GM12878 (cell line): ENCODE measurements at regions not wholly inside any gene's neighbourhood (a gene's known extent, or its start where the extent isn't known, plus 50 kb on each side); places are given as distances from the start of the nearest gene placed in this dataset.

ENCODE experiments used
- ATAC-seq: fragments of 200-7000 bp; cut with Tn5 transposase; 3 replicates; pipeline ENCODE4 v1.9.1; 2020; ENCODE audit warnings: mild to moderate bottlenecking, moderate library complexity
- BruUV-seq: library from RNA; stranded (reverse); fragments of 400-500 nt; replicated peaks from 2 replicates; lab custom pipeline; 2021; lab: Mats Ljungman, UMichigan
- CTCF ChIA-PET: fragments of 300-600 bp; sonication (Branson Sonifier 250); formaldehyde crosslinking; extraction: SDS; loops from one replicate; lab custom pipeline; 2021; ENCODE audit warnings: inconsistent platforms; lab: Yijun Ruan, JAX
- POLR2A ChIA-PET: fragments of 350-600 bp; formaldehyde crosslinking; extraction: SDS; loops from one replicate; lab custom pipeline; 2021; ENCODE audit warnings: inconsistent platforms; lab: Charles Lee
- RAD21 ChIA-PET: fragments of 300-600 bp; sonication (Branson Sonifier 250); formaldehyde crosslinking; loops from one replicate; lab custom pipeline; 2023; ENCODE audit warnings: antibody characterized with exemption; ENCODE audit not compliant: unreplicated experiment; lab: Charles Lee
- SMC1A ChIA-PET: fragments of 300-600 bp; sonication (Branson Sonifier 250); formaldehyde crosslinking; loops from one replicate; lab custom pipeline; 2023; ENCODE audit not compliant: unreplicated experiment, uncharacterized antibody; lab: Charles Lee
- DNase-seq: peaks from one replicate; pipeline ENCODE4 v3.0.0-alpha.2; 2011; ENCODE audit warnings: low read depth, low spot score
- FAIRE-seq: peaks from 3 replicates; lab custom pipeline; 2011; peaks lifted over from hg19 to GRCh38; lab: Jason Lieb, UNC
- H2AFZ ChIP-seq: 2 replicates; pipeline ENCODE4 v1.6.0; 2011; ENCODE audit warnings: low read depth, low read length, control low read depth; ENCODE audit not compliant: control insufficient read depth
- H3K27ac ChIP-seq: 2 replicates; pipeline ENCODE4 v1.5.1; 2011; ENCODE audit warnings: control low read depth; ENCODE audit not compliant: control insufficient read depth, insufficient read depth
- H3K27me3 ChIP-seq, 2 experiments: replicated peaks in 1 of 2; 2 replicates each; pipeline versions ENCODE4 v1.6.0 to v1.6.1; 2011; ENCODE audit warnings: low read length in 1 of 2; ENCODE audit not compliant: control insufficient read depth in 2 of 2, insufficient read depth in 2 of 2
- H3K36me3 ChIP-seq, 2 experiments: 2 replicates each; pipeline ENCODE4 v1.5.1; 2011; ENCODE audit warnings: low read length in 1 of 2; ENCODE audit not compliant: control insufficient read depth in 2 of 2, insufficient read depth in 2 of 2
- H3K4me1 ChIP-seq: 2 replicates; pipeline ENCODE4 v1.6.1; 2011; ENCODE audit warnings: mild to moderate bottlenecking, low read length, moderate library complexity, mixed read lengths; ENCODE audit not compliant: control insufficient read depth, insufficient read depth
- H3K4me2 ChIP-seq: 2 replicates; pipeline ENCODE4 v1.6.0; 2011; ENCODE audit warnings: control low read depth; ENCODE audit not compliant: control insufficient read depth, insufficient read depth
- H3K4me3 ChIP-seq: fragments of 200-600 bp; sonication (generic); 2 replicates; pipeline ENCODE4 v1.5.1; 2016
- H3K79me2 ChIP-seq: 2 replicates; pipeline ENCODE4 v1.6.0; 2011; ENCODE audit warnings: low read length; ENCODE audit not compliant: control insufficient read depth, insufficient read depth
- H3K9ac ChIP-seq: 2 replicates; pipeline ENCODE4 v1.8.0; 2011; ENCODE audit warnings: low read length, control low read depth, mixed read lengths; ENCODE audit not compliant: control insufficient read depth, insufficient read depth
- H3K9me3 ChIP-seq: replicated peaks from 3 replicates; pipeline ENCODE4 v1.5.1; 2011; ENCODE audit warnings: mild to moderate bottlenecking, low read length; ENCODE audit not compliant: control insufficient read depth, insufficient read depth
- H4K20me1 ChIP-seq: 2 replicates; pipeline ENCODE4 v1.6.0; 2011; ENCODE audit not compliant: control insufficient read depth, insufficient read depth
- BRCA1 ChIP-seq: IDR thresholded peaks from 2 replicates; pipeline ENCODE4 v1.6.1; 2011; ENCODE audit warnings: low read depth, low read length, improper control_type of control experiment
- E2F8 ChIP-seq: fragments of 450-650 bp; IDR thresholded peaks from 2 replicates; pipeline ENCODE4 v1.6.1; 2018; ENCODE audit warnings: mild to moderate bottlenecking, low read depth, moderate library complexity; ENCODE audit not compliant: partially characterized antibody
- ETV6 ChIP-seq, 2 experiments: fragments of 450-650 bp in 1 of 2; IDR thresholded peaks in 1 of 2; conservative IDR thresholded peaks in 1 of 2; 2 replicates each; pipeline ENCODE4 v1.6.1; 2014; ENCODE audit warnings: antibody characterized with exemption in 1 of 2, borderline replicate concordance in 1 of 2, low read depth in 1 of 2, mild to moderate bottlenecking in 1 of 2, moderate library complexity in 1 of 2
- IRF4 ChIP-seq: IDR thresholded peaks from 2 replicates; pipeline ENCODE4 v1.6.1; 2011; ENCODE audit warnings: low read depth, low read length
- LARP7 ChIP-seq: fragments of 450-650 bp; IDR thresholded peaks from 2 replicates; pipeline ENCODE4 v1.6.1; 2017; ENCODE audit warnings: mild to moderate bottlenecking
- NFXL1 ChIP-seq: fragments of 450-650 bp; IDR thresholded peaks from 2 replicates; pipeline ENCODE4 v1.6.1; 2017; ENCODE audit warnings: antibody characterized with exemption, mild to moderate bottlenecking, borderline replicate concordance
- NR2C1 ChIP-seq: fragments of 450-650 bp; IDR thresholded peaks from 2 replicates; pipeline ENCODE4 v1.6.1; 2017; ENCODE audit warnings: antibody characterized with exemption, mild to moderate bottlenecking, moderate library complexity
- RBBP5 ChIP-seq: fragments of 200-600 bp; sonication (generic); conservative IDR thresholded peaks from 2 replicates; pipeline ENCODE4 v1.6.1; 2016
- RCOR1 ChIP-seq: conservative IDR thresholded peaks from 2 replicates; pipeline ENCODE4 v1.6.1; 2012; ENCODE audit warnings: low read depth, low read length, improper control_type of control experiment
- STAT3 ChIP-seq: IDR thresholded peaks from 2 replicates; pipeline ENCODE4 v1.6.1; 2011; ENCODE audit warnings: low read depth, low read length, improper control_type of control experiment
- SUZ12 ChIP-seq: fragments of 200-600 bp; sonication (generic); IDR thresholded peaks from one replicate; pipeline ENCODE4 v1.6.1; 2018; ENCODE audit warnings: antibody characterized with exemption, mild to moderate bottlenecking; ENCODE audit not compliant: unreplicated experiment
- TARDBP ChIP-seq: IDR thresholded peaks from 2 replicates; pipeline ENCODE4 v1.6.1; 2016; ENCODE audit warnings: borderline replicate concordance
- USF1 ChIP-seq: IDR thresholded peaks from 2 replicates; pipeline ENCODE4 v1.6.1; 2011; ENCODE audit warnings: borderline replicate concordance, low read depth, mild to moderate bottlenecking, moderate library complexity, mixed read lengths, low read length; ENCODE audit not compliant: insufficient read depth; ENCODE audit errors: extremely low read length
- USF2 ChIP-seq: IDR thresholded peaks from 2 replicates; pipeline ENCODE4 v1.6.1; 2011; ENCODE audit warnings: low read depth, low read length, improper control_type of control experiment, borderline replicate concordance
- ZNF274 ChIP-seq: IDR thresholded peaks from one replicate; pipeline ENCODE4 v1.8.0; 2011; ENCODE audit not compliant: insufficient read length, insufficient read depth
- WGBS: methylation state at CpG from one replicate; pipeline ENCODE4 v1.1.6; 2016; ENCODE audit warnings: low lambda C conversion rate; ENCODE audit not compliant: insufficient replicate concordance, insufficient coverage; ENCODE audit errors: missing lambda C conversion rate; 5-methylcytosine and 5-hydroxymethylcytosine counted together
- in situ Hi-C: fragments of 300-500 bp; cut with MboI; formaldehyde crosslinking; loops from 9 replicates; pipeline ENCODE4 v1.14.3; 2018; ENCODE audit warnings: mixed read lengths
- intact Hi-C: fragments of 100-400 bp; cut with micrococcal nuclease; formaldehyde crosslinking; loops from one replicate; pipeline ENCODE4 v1.14.2; 2022; ENCODE audit not compliant: unreplicated experiment

GRCh38 chr1:209316929-209317328 lies 266.6 kb upstream of the CAMK1G start (continued):
- TF ChIP-seq ETV6 (conservative IDR thresholded peaks at IDR 0.05 in 1 of 2, IDR thresholded peaks at IDR 0.05 in 1 of 2; ENCODE audit: borderline replicate concordance in 1 of 2, low read depth in 1 of 2) (no peak), IRF4 (no peak), RBBP5 (no peak), USF1 (no peak), ZNF274 (no peak), STAT3 (no peak), USF2 (no peak), NR2C1 (no peak)
- TF ChIP-seq, all 136 proteins: peak for 0

- 4% methylated on average over 7 of the region's 7 CpGs for WGBS
- Histone ChIP-seq H3K9ac (no peak overlapping the region), H3K27ac (no peak overlapping the region), H3K36me3 (no peaks in the 10 kb centered on the region), H2AFZ (no peak overlapping the region), H3K9me3 (no peaks in the 10 kb centered on the region), H3K4me1 (no peaks in the 10 kb centered on the region), H3K4me3 (no peak overlapping the region), H3K27me3 (no peaks in the 10 kb centered on the region), H3K79me2 (no peaks in the 10 kb centered on the region), H3K4me2 (no peak overlapping the region), H4K20me1 (no peaks in the 10 kb centered on the region)
- no TSS peak for BruUV-seq
- CTCF ChIA-PET: no interaction called here
- ATAC-seq: no peak
- in situ Hi-C loops (no loop called here), intact Hi-C loops (no loop called here)
- DNase-seq: no peak
- FAIRE-seq: no peak
- SMC1A ChIA-PET: interaction anchor here (0.6 kb wide), 1 partner anchor 172 kb away, joined by 3 read pairs; no protein-coding TSS in a partner anchor
- TF ChIP-seq SUZ12 (no peak), BRCA1 (no peak), E2F8 (no peak), TARDBP (no peak), RCOR1 (no peak), LARP7 (no peak), NFXL1 (no peak)
- POLR2A ChIA-PET: interaction anchor here (0.7 kb wide), 1 partner anchor 213 kb away, joined by 4 read pairs; no protein-coding TSS in a partner anchor
- RAD21 ChIA-PET: no interaction called here
Observed at GRCh38 chr1:209318181-209319056, 265.1 kb upstream of the CAMK1G start.
